ENCODE measurements at regions not wholly inside any gene's neighbourhood (a gene's known extent, or its start where the extent isn't known, plus 50 kb on each side); places are given as distances from the start of the nearest gene placed in this dataset.

GRCh38 chr20:39292193-39292736 lies 330.1 kb downstream of the DHX35 start:
- CTCF ChIA-PET, result no interaction called here
- no peak for TF ChIP-seq CTCF (IDR thresholded peaks at IDR 0.05; ENCODE audit: low read depth, low read length)
- POLR2A ChIA-PET, result no interaction called here
- DNase-seq (ENCODE audit: low read depth, low spot score), result no peak
- H3K9me3 ChIP-seq (ENCODE audit: control insufficient read depth, insufficient read depth, low read length), result no peaks in the 10 kb centered on the region
- no peak overlapping the region for H3K27ac ChIP-seq (ENCODE audit: low read depth, low read length)
- no peak overlapping the region for H3K4me3 ChIP-seq (ENCODE audit: low read depth, low read length)
- H3K27me3 ChIP-seq (ENCODE audit: control insufficient read depth, insufficient read depth, low read length), result no peaks in the 10 kb centered on the region

GRCh38 chr20:39291301-39291700 lies 329.2 kb downstream of the DHX35 start:
- ChIA-PET POLR2A (no interaction called here), CTCF (no interaction called here)
- H3K27me3 ChIP-seq (ENCODE audit: control insufficient read depth, insufficient read depth, low read length), result no peaks in the 10 kb centered on the region
- TF ChIP-seq CTCF (IDR thresholded peaks at IDR 0.05; ENCODE audit: low read depth, low read length), result no peak
- no peaks in the 10 kb centered on the region for H3K9me3 ChIP-seq (ENCODE audit: control insufficient read depth, insufficient read depth, low read length)
- no peak overlapping the region for H3K27ac ChIP-seq (ENCODE audit: low read depth, low read length)
- DNase-seq (ENCODE audit: low read depth, low spot score), result no peak
- no peak overlapping the region for H3K4me3 ChIP-seq (ENCODE audit: low read depth, low read length)

GRCh38 chr20:39290575-39290974 lies 328.4 kb downstream of the DHX35 start:
- DNase-seq (ENCODE audit: low read depth, low spot score), result no peak
- ChIA-PET POLR2A (no interaction called here), CTCF (no interaction called here)
- TF ChIP-seq CTCF (IDR thresholded peaks at IDR 0.05; ENCODE audit: low read depth, low read length), result no peak
- Histone ChIP-seq H3K27me3 (ENCODE audit: control insufficient read depth, insufficient read depth, low read length) (no peaks in the 10 kb centered on the region), H3K27ac (ENCODE audit: low read depth, low read length) (no peak overlapping the region), H3K4me3 (ENCODE audit: low read depth, low read length) (no peak overlapping the region), H3K9me3 (ENCODE audit: control insufficient read depth, insufficient read depth, low read length) (no peaks in the 10 kb centered on the region)

- no peak for DNase-seq (ENCODE audit: low read depth, low spot score)
- H3K27me3 ChIP-seq (ENCODE audit: control insufficient read depth, insufficient read depth, low read length), result no peaks in the 10 kb centered on the region
- H3K4me3 ChIP-seq (ENCODE audit: low read depth, low read length), result no peak overlapping the region
- ChIA-PET POLR2A (no interaction called here), CTCF (no interaction called here)
- no peak overlapping the region for H3K27ac ChIP-seq (ENCODE audit: low read depth, low read length)
- no peaks in the 10 kb centered on the region for H3K9me3 ChIP-seq (ENCODE audit: control insufficient read depth, insufficient read depth, low read length)
- TF ChIP-seq CTCF (IDR thresholded peaks at IDR 0.05; ENCODE audit: low read depth, low read length), result no peak
These were observed 327.7 kb downstream of the DHX35 start for GRCh38 chr20:39289831-39290230.

- ChIA-PET POLR2A (no interaction called here), CTCF (no interaction called here)
- TF ChIP-seq CTCF (IDR thresholded peaks at IDR 0.05; ENCODE audit: low read depth, low read length), result no peak
These were observed 327.2 kb downstream of the DHX35 start for GRCh38 chr20:39289316-39289715.

More at GRCh38 chr20:39289316-39289715, 327.2 kb downstream of the DHX35 start:
- Histone ChIP-seq H3K9me3 (ENCODE audit: control insufficient read depth, insufficient read depth, low read length) (no peaks in the 10 kb centered on the region), H3K27me3 (ENCODE audit: control insufficient read depth, insufficient read depth, low read length) (no peaks in the 10 kb centered on the region), H3K4me3 (ENCODE audit: low read depth, low read length) (no peak overlapping the region), H3K27ac (ENCODE audit: low read depth, low read length) (no peak overlapping the region)
- DNase-seq (ENCODE audit: low read depth, low spot score), result no peak

Measured in AG04450 (cell line).